ENCODE measurements at regions not wholly inside any gene's neighbourhood (a gene's known extent, or its start where the extent isn't known, plus 50 kb on each side); places are given as distances from the start of the nearest gene placed in this dataset.
A peak's percentile ranks its signal among the peaks of the same experiment; 100 is the strongest.

- TF ChIP-seq CTCF (IDR thresholded peaks at IDR 0.05; ENCODE audit: low read depth, low read length, missing control alignments) = no peak
- H3K4me3 ChIP-seq (ENCODE audit: low read depth, low read length) = no peak overlapping the region
- no peak for DNase-seq (ENCODE audit: low read depth)
- in situ Hi-C loops (cut with HindIII; ENCODE audit: low sequenced_read_pairs) = no loop called here
Observed at GRCh38 chr21:38670861-38671260, 134.9 kb upstream of the ETS2 start.

- in situ Hi-C loops (cut with HindIII; ENCODE audit: low sequenced_read_pairs) = no loop called here
- no peak overlapping the region for H3K4me3 ChIP-seq (ENCODE audit: low read depth, low read length)
- TF ChIP-seq CTCF (IDR thresholded peaks at IDR 0.05; ENCODE audit: low read depth, low read length, missing control alignments) = no peak
- DNase-seq (ENCODE audit: low read depth) = peak; percentile 47
Observed at GRCh38 chr21:38671773-38672172, 134.0 kb upstream of the ETS2 start.

GRCh38 chr21:38675182-38675824 lies 130.4 kb upstream of the ETS2 start:
- H3K4me3 ChIP-seq (ENCODE audit: low read depth, low read length) = no peak overlapping the region
- in situ Hi-C loops (cut with HindIII; ENCODE audit: low sequenced_read_pairs) = no loop called here
- no peak for DNase-seq (ENCODE audit: low read depth)
- no peak for TF ChIP-seq CTCF (IDR thresholded peaks at IDR 0.05; ENCODE audit: low read depth, low read length, missing control alignments)

GRCh38 chr21:38678827-38679226 lies 126.9 kb upstream of the ETS2 start:
- in situ Hi-C loops (cut with HindIII; ENCODE audit: low sequenced_read_pairs) = no loop called here
- no peak for DNase-seq (ENCODE audit: low read depth)
- H3K4me3 ChIP-seq (ENCODE audit: low read depth, low read length) = no peak overlapping the region
- TF ChIP-seq CTCF (IDR thresholded peaks at IDR 0.05; ENCODE audit: low read depth, low read length, missing control alignments) = no peak

GRCh38 chr21:38679534-38679933 lies 126.2 kb upstream of the ETS2 start:
- in situ Hi-C loops (cut with HindIII; ENCODE audit: low sequenced_read_pairs) = no loop called here
- DNase-seq (ENCODE audit: low read depth) = peak; percentile 59
- TF ChIP-seq CTCF (IDR thresholded peaks at IDR 0.05; ENCODE audit: low read depth, low read length, missing control alignments) = no peak
- H3K4me3 ChIP-seq (ENCODE audit: low read depth, low read length) = no peak overlapping the region

- no peak for DNase-seq (ENCODE audit: low read depth)
Observed at GRCh38 chr21:38680401-38680800, 125.3 kb upstream of the ETS2 start.

More at GRCh38 chr21:38680401-38680800, 125.3 kb upstream of the ETS2 start:
- no peak overlapping the region for H3K4me3 ChIP-seq (ENCODE audit: low read depth, low read length)
- in situ Hi-C loops (cut with HindIII; ENCODE audit: low sequenced_read_pairs) = no loop called here
- TF ChIP-seq CTCF (IDR thresholded peaks at IDR 0.05; ENCODE audit: low read depth, low read length, missing control alignments) = no peak

All from astrocyte of the cerebellum (primary cell).